ENCODE measurements at regions not wholly inside any gene's neighbourhood (a gene's known extent, or its start where the extent isn't known, plus 50 kb on each side); places are given as distances from the start of the nearest gene placed in this dataset.

DNA sequence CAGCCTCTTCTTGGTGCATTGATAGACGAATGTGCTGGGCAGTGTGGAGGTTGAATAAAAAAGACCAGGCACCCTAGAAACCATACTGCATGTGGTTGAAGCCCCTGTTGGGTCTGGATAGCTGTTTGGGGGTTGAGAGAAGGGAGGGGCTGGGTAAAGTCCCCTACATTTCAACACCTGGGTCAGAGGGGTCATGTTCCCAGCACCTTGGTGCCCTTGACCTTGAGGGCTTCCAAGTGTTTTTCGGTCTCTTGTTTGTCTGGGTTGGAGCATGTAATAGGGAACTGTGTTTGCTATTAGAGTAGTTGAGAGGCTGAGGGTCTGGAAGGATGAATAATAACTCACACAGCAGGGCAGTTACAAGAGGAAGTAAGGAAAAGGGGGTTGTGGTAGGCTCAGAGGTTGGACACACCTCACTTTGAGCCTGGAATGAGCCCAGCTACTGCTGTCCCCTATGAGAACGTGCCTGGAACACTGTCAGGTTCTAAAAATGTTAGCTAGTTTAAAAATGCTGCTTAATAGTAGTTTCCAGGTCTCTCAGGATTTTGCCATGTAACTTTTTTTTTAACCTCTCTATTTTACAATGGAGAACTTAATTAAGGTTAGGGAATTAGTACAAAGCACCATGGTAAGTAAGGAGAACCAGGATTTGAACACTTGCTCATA is 155.2 kb upstream of the SPRY4 start:
- H3K4me1 Mint-ChIP-seq, result no peaks in the 10 kb centered on the region
- POLR2A ChIA-PET, result no interaction called here
- CTCF ChIA-PET, result no interaction called here
- H3K36me3 Mint-ChIP-seq (ENCODE audit: low read depth), result peaks cover 3% of the 10 kb centered on the region
- peaks cover 12% of the 10 kb centered on the region for H3K9me3 Mint-ChIP-seq
- no peak for DNase-seq
- H3K4me3 Mint-ChIP-seq, result no peak overlapping the region
- peaks cover 1% of the 10 kb centered on the region for H3K27me3 Mint-ChIP-seq
- H3K27ac Mint-ChIP-seq, result no peak overlapping the region

DNA sequence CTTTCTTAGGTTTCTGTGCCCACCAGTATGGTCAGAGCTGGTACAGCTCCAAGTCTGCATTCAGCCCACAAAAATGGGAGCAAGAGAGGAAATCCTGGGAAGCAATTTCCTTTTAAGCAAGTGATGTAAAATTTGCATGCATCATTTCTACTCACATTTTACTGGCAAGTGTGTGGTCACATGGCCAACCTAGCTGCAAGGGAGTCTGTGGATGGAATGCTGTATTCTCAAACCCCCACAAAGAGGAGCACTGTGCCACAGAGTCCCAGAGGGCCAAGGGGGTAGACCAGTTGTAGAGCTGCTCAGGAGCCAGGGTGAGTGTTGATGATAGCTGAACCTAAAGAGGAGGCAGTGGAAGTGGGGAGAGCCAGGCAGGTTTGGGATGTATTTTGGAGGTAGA is 154.3 kb upstream of the SPRY4 start:
- no peak overlapping the region for H3K4me3 Mint-ChIP-seq
- H3K27ac Mint-ChIP-seq, result no peak overlapping the region
- no peaks in the 10 kb centered on the region for H3K4me1 Mint-ChIP-seq
- H3K36me3 Mint-ChIP-seq (ENCODE audit: low read depth), result peaks cover 3% of the 10 kb centered on the region
- H3K27me3 Mint-ChIP-seq, result peaks cover 1% of the 10 kb centered on the region
- ChIA-PET POLR2A (no interaction called here), CTCF (no interaction called here)
- H3K9me3 Mint-ChIP-seq, result peaks cover 12% of the 10 kb centered on the region
- DNase-seq, result no peak

DNA sequence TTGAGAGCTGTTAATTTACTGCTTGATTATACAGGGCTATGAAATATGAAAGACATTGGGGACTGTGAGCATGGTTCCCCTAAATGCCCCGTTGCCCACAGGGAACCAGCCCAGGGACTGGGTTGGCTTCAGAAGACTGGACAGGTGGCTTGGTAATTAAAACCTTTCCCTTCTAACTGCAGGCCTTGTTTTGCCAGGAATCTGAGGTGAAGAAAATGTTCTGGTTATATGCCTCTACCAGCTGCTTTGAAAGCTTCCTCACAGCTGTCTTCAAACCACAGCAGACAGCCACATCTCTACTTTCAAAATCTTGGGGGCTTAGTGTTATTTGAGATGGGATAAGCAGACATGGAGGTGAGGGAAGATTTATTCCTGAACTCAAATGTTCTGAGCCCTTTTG is 153.3 kb upstream of the SPRY4 start:
- CTCF ChIA-PET, result no interaction called here
- Mint-ChIP-seq H3K4me1 (peaks cover 4% of the 10 kb centered on the region), H3K27me3 (no peaks in the 10 kb centered on the region), H3K27ac (no peak overlapping the region), H3K9me3 (peaks cover 9% of the 10 kb centered on the region), H3K36me3 (ENCODE audit: low read depth) (peaks cover 3% of the 10 kb centered on the region), H3K4me3 (no peak overlapping the region)
- DNase-seq, result no peak
- POLR2A ChIA-PET, result interaction anchor here (1.0 kb wide), 1 partner anchor 121 kb away, joined by 3 read pairs; no protein-coding TSS in a partner anchor

DNA sequence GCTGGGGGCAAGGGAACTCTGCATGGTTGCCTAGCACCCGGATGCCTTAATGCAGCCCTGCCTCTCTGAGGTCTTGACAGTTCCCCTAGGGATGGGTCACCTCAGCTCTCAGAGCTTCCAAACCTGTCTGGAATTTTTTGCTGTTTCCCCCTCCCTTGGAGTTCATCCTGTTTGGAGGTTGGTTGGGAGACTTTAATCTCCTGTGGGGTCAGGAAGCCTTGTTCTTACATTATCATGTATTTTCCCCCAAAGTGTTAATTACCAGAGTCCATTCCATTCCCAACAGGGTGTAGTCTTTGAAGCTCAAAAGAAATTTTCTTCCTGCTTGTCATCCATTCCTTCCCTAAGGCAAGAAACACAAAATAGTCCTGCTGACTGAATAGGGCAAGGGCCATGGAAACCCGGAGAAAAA is 150.3 kb upstream of the SPRY4 start:
- Mint-ChIP-seq H3K4me1 (peaks cover 21% of the 10 kb centered on the region), H3K36me3 (ENCODE audit: low read depth) (peaks cover 3% of the 10 kb centered on the region), H3K9me3 (peaks cover 9% of the 10 kb centered on the region), H3K27ac (no peak overlapping the region), H3K27me3 (no peaks in the 10 kb centered on the region), H3K4me3 (no peak overlapping the region)
- ChIA-PET CTCF (no interaction called here), POLR2A (interaction anchor here (1.3 kb wide), 1 partner anchor 118 kb away, joined by 3 read pairs; no protein-coding TSS in a partner anchor)
- DNase-seq, result no peak

DNA sequence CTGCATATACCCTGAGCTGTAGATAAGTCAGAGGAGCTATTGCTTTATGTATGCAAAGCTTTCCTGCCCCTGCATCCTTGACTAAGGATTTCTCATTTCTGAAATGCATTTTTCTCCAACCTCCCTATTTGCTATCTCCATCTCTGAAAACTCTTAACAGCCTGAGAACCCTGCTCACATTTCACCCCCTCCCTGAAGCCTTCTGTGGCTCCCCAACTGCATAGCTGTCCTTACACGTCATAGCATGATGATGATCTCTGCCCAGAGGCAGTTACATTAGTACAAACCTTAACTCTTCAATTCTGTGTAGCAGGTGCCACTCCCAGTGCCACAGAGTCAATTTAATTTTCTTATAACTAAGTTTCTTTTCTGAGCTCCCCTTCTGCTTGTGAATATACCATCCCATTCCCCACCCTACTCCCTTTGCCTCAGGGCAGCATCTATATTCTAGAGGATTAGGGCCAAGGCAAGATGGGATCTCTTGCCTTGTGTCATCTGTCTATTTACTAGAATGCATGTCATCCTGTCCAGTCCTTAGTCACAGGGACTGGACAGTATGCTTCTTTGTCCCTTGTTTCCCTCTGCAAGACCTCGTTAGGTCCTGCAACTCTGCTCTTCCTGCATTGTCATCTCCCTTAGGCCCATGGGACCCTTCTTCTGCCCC is 149.7 kb upstream of the SPRY4 start:
- CTCF ChIA-PET, result no interaction called here

DNA sequence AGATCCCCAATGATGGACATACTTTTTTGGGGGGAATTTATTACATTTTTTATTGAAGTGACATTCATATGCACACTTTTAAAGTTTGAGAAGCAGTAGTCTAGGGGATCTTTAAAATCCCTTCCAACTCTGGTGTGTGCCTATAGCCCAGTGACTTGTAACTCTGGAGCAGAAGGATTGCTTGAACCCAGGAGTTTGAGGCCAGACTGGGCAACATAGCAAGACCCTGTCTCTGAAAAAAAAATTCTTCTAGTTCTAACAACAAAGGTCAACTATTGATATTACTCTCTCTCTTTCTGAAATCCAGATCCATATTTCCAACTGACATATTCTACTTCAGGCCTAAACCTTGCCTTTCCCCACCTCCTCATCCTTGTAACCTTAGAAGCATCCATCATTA is 148.2 kb upstream of the SPRY4 start:
- CTCF ChIA-PET, result no interaction called here
- POLR2A ChIA-PET, result interaction anchor here (1.0 kb wide), 1 partner anchor 148 kb away, joined by 3 read pairs; the partner anchor contains the start of gene SPRY4
- H3K4me3 Mint-ChIP-seq, result no peak overlapping the region
- H3K27ac Mint-ChIP-seq, result peak overlapping the region; percentile 83
- no peaks in the 10 kb centered on the region for H3K36me3 Mint-ChIP-seq (ENCODE audit: low read depth)
- H3K9me3 Mint-ChIP-seq, result no peaks in the 10 kb centered on the region
- no peaks in the 10 kb centered on the region for H3K27me3 Mint-ChIP-seq
- DNase-seq, result no peak
- peaks cover 21% of the 10 kb centered on the region for H3K4me1 Mint-ChIP-seq

More for the DNA sequence above, 149.7 kb upstream of the SPRY4 start:
- Mint-ChIP-seq H3K4me3 (no peak overlapping the region), H3K27me3 (no peaks in the 10 kb centered on the region), H3K9me3 (peaks cover 9% of the 10 kb centered on the region), H3K36me3 (ENCODE audit: low read depth) (peaks cover 3% of the 10 kb centered on the region), H3K4me1 (peaks cover 21% of the 10 kb centered on the region), H3K27ac (no peak overlapping the region)
- POLR2A ChIA-PET, result no interaction called here
- DNase-seq, result no peak

DNA sequence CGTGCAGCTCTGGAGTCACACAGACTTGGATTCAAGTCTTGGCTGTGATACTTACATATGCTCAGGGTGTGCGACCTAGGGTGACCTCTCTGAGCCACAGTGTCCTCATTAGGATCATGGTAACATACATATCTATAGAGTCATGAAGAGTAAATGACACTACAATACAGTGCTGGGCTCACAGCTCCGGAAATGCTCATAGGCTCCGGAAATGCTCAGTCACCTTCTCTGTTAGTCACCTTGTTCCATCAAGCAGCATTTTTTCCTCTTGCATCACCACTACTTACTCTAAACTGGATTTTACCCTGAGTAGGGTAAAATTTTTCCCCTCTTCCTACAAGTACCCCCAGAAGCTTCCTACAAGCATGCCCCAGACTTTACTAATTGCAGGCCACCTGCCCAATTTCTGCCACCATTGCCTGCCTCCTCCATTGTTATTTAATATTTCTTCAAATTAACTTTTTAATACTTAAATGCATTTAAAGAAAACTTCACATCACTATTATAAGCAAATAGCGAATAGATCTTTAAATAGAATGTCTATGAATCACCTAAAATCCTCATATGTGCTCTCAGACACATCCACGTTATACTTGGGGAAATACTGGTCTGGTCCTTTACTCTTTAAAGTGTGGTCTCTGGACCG is 147.6 kb upstream of the SPRY4 start:
- H3K4me3 Mint-ChIP-seq, result no peak overlapping the region
- CTCF ChIA-PET, result no interaction called here
- peak overlapping the region; percentile 83 for H3K27ac Mint-ChIP-seq
- DNase-seq, result peak; percentile 77
- H3K4me1 Mint-ChIP-seq, result peaks cover 21% of the 10 kb centered on the region
- H3K27me3 Mint-ChIP-seq, result no peaks in the 10 kb centered on the region
- POLR2A ChIA-PET, result interaction anchor here (0.7 to 1.2 kb wide), 5 partner anchors 36 to 503 kb away, joined by 3 to 4 read pairs (median 3); partner anchors contain the start of gene SPRY4
- no peaks in the 10 kb centered on the region for H3K36me3 Mint-ChIP-seq (ENCODE audit: low read depth)
- H3K9me3 Mint-ChIP-seq, result no peaks in the 10 kb centered on the region

DNA sequence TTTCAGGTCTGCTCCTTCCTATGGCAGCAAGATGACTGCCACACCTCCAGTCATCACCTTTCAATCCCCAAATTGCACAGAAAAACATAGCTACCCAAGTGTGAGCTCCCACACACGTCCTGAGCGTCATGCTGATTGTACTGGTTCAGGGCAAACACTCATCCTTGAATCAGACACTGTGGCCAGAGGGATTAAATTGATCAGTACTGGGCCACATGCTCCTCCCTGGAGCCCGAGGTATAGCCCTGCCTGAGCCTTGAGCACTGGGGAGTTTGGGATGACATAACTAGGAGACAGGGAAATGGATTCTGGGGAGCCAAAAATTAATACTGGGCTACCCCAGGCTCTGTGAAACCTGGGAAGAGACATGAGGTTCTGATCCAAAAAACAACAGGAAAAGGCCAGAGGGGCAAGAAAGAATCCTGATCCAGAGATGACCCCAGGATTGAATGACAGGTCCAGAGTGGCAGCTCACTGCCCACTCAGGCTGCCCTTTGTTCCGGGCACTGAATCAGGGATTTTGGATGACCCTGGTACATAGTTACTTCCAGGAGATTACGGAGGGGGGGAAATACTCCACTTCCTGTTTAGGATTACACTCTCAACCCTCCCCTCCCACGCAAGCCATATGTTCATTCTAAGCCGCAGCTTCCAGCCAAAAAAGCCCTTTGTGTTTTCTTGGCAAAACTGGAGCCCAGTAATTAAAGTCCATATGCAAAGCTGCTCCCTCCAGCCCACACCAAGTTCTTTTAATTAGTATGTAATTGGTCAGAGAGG is 141.6 kb upstream of the SPRY4 start:
- no peak for DNase-seq
- no peaks in the 10 kb centered on the region for H3K27me3 Mint-ChIP-seq
- no peak overlapping the region for H3K4me3 Mint-ChIP-seq
- no peaks in the 10 kb centered on the region for H3K9me3 Mint-ChIP-seq
- peaks cover 5% of the 10 kb centered on the region for H3K4me1 Mint-ChIP-seq
- POLR2A ChIA-PET, result no interaction called here
- CTCF ChIA-PET, result no interaction called here
- H3K27ac Mint-ChIP-seq, result no peak overlapping the region
- no peaks in the 10 kb centered on the region for H3K36me3 Mint-ChIP-seq (ENCODE audit: low read depth)

DNA sequence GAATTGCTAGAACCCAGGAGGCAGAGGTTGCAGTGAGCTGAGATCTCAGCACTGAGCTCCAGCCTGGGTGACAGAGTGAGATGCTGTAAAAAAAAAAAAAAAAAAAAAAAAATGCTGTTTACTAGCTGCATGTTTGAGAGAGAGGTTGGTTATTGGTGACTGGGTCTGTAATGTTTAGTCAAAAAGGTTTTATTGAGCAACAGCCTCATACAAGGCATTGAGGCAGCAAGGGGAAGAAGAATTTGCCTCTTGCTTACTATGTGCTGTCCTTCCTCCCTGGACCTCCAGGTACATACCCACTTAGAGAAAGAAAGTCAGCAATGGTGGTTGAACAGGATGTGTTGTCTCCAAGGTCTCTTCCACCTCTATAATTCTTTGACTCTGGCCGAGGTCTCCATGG is 140.7 kb upstream of the SPRY4 start:
- Mint-ChIP-seq H3K27ac (no peak overlapping the region), H3K36me3 (ENCODE audit: low read depth) (no peaks in the 10 kb centered on the region), H3K9me3 (no peaks in the 10 kb centered on the region), H3K4me1 (peaks cover 1% of the 10 kb centered on the region), H3K27me3 (no peaks in the 10 kb centered on the region), H3K4me3 (no peak overlapping the region)
- CTCF ChIA-PET, result no interaction called here
- POLR2A ChIA-PET, result no interaction called here
- no peak for DNase-seq

DNA sequence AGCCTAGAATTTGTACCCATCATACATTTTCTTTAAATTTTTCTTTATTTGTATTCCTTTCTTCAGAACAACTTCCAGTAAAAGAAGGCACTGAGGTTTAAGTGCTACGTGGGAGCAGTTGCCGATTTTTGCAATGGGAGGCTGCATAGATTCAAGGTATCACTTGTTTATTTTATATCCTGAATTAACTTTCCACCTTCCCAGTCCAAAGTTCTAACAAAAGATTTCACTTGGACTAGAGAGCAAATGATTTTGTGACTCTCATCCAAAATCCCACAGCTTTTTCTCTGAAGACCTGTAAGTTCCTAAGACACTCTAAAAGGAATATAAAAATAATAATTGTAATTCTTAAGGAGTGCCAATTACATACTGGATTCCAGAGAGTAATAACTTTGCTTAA is 139.1 kb upstream of the SPRY4 start:
- Mint-ChIP-seq H3K4me3 (no peak overlapping the region), H3K9me3 (no peaks in the 10 kb centered on the region), H3K27me3 (no peaks in the 10 kb centered on the region), H3K27ac (no peak overlapping the region), H3K4me1 (no peaks in the 10 kb centered on the region), H3K36me3 (ENCODE audit: low read depth) (no peaks in the 10 kb centered on the region)
- CTCF ChIA-PET, result no interaction called here
- no peak for DNase-seq
- POLR2A ChIA-PET, result no interaction called here

DNA sequence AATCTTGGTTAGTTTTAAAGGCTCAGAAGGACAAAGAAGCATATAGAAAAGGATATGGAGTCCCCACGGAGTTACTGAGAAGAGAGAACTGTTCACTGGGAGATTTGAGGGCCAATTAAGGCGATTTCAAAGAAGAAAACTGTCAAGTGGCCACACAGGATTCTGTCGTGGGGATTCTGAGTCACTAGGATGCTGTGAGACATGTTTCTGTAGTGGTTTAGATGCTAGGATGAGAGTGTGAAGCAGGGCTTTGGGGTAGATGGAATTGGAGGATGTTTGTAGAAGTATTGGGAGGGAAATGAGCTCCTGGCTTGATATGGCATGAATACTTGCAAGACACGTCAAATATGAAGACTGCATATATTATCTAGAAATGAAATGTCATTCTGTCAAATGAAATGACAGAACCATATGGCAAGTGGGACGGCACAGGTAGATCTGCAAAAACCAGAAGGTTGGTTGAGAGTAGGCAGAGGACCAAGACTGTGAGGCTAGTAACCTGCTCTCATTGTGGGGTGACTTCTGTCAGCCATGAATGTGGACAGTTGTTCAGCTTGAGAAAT is 136.3 kb upstream of the SPRY4 start:
- ChIA-PET CTCF (no interaction called here), POLR2A (no interaction called here)
- no peak for DNase-seq
- Mint-ChIP-seq H3K4me1 (no peaks in the 10 kb centered on the region), H3K36me3 (ENCODE audit: low read depth) (no peaks in the 10 kb centered on the region), H3K9me3 (no peaks in the 10 kb centered on the region), H3K27ac (no peak overlapping the region), H3K4me3 (no peak overlapping the region), H3K27me3 (no peaks in the 10 kb centered on the region)

DNA sequence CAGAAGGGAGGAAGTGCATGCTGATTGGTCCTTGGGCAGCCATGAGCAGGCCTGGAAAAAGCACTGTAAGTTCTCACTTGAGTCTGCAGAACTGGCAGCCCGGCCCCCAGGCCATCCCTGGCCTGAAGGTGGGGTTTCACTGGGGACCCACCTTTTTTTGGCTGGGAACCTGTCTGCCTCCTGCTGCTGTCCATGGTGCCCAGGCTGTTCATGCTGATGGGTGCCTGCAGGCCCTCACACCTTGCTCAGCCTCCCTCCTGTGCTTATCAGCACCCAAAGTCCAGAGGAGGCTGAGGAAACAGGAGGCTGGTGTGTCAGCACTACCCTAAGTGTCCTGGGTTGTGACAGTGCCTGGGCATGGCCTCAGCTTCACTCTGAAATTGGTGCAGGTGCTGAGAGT is 134.4 kb upstream of the SPRY4 start:
- Mint-ChIP-seq H3K4me3 (no peak overlapping the region), H3K4me1 (peaks cover 5% of the 10 kb centered on the region), H3K36me3 (ENCODE audit: low read depth) (no peaks in the 10 kb centered on the region), H3K27me3 (peaks cover 2% of the 10 kb centered on the region), H3K27ac (no peak overlapping the region), H3K9me3 (no peaks in the 10 kb centered on the region)
- ChIA-PET POLR2A (no interaction called here), CTCF (no interaction called here)
- no peak for DNase-seq

DNA sequence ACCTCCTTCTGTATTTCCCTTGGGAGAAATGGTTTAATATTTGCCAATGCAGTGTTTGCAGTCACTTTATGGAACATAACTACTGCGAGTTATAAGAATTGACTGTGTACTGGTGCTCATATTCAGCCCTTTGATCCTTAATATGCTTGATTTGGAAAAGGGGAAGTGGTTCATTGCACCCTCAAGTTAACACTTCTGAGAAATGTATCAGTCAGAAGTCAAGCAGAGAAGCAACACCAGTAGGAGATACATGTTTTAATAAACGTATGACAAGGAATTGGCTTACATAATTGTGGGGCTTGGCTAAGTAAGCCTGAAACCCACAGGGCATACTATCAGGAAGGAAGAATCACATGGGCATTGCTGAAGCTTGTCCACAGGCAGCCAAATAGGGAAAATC is 131.0 kb upstream of the SPRY4 start:
- DNase-seq, result no peak
- CTCF ChIA-PET, result no interaction called here
- Mint-ChIP-seq H3K4me3 (no peak overlapping the region), H3K36me3 (ENCODE audit: low read depth) (no peaks in the 10 kb centered on the region), H3K27me3 (peaks cover 8% of the 10 kb centered on the region), H3K27ac (no peak overlapping the region), H3K4me1 (peaks cover 5% of the 10 kb centered on the region), H3K9me3 (peaks cover 5% of the 10 kb centered on the region)
- POLR2A ChIA-PET, result no interaction called here
